Rectal smooth muscle tissue (tissue), 1 donor: ENCODE measurements at regions not wholly inside any gene's neighbourhood (a gene's known extent, or its start where the extent isn't known, plus 50 kb on each side); places are given as distances from the start of the nearest gene placed in this dataset.

Experiments used
- H3K27ac ChIP-seq: one replicate; pipeline ENCODE4 v1.7.0; 2013; ENCODE audit warnings: low read depth, low read length, inconsistent platforms
- H3K27me3 ChIP-seq: one replicate; pipeline ENCODE4 v1.7.0; 2013; ENCODE audit warnings: low read length; ENCODE audit not compliant: control insufficient read depth, insufficient read depth
- H3K36me3 ChIP-seq: one replicate; pipeline ENCODE4 v1.7.0; 2013; ENCODE audit warnings: low read length; ENCODE audit not compliant: control insufficient read depth, insufficient read depth
- H3K4me1 ChIP-seq: one replicate; pipeline ENCODE4 v1.7.0; 2013; ENCODE audit warnings: low read length; ENCODE audit not compliant: control insufficient read depth, insufficient read depth
- H3K4me3 ChIP-seq: one replicate; pipeline ENCODE4 v1.7.0; 2013; ENCODE audit warnings: low read length
- H3K9ac ChIP-seq: one replicate; pipeline ENCODE4 v1.7.0; 2013; ENCODE audit warnings: low read length

DNA sequence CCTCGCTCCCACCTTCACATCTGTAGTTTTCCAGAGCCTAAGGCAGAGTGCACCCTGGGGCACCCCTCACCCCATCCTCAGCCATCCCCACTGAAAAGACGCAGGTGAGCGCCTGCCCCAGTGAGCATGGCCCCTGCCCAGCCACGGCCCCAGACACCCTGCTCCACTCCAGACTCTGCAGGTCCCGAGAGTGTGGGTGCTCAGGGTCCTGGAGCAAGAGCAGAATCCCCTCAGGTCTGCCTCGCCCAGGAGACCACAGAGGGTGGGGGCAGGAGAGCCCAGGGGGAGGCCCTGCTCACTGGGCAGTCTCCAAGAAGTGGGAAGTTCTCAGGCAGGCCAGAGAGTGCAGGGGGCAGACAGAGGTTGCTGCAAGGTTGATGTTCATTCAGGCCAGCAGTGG is 158.6 kb upstream of the PPP1R26 start:
- H3K4me3 ChIP-seq = no peak overlapping the region
- no peaks in the 10 kb centered on the region for H3K27me3 ChIP-seq
- no peaks in the 10 kb centered on the region for H3K4me1 ChIP-seq
- no peak overlapping the region for H3K9ac ChIP-seq
- H3K27ac ChIP-seq = no peak overlapping the region
- no peaks in the 10 kb centered on the region for H3K36me3 ChIP-seq

DNA sequence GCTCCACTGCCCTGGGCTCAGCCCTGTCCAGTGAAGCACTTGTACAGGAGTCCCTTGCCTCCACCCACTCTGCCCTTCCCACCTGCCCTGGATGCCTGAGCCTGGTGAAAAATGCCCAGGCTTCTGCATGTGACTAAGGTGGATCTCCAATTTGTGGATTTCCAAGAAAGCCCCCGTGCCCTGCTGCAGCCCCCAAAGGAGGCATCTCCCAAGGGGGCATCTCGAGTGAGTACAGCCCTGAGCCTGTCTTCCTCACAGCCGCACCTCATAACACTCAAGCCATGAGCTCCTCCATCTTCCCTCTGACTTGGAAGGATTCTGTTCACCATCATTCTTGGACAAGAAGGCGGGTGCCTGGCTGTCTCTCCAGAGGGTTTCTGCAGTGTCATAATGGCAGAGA is 158.0 kb upstream of the PPP1R26 start:
- Histone ChIP-seq H3K9ac (no peak overlapping the region), H3K4me1 (no peaks in the 10 kb centered on the region), H3K27me3 (no peaks in the 10 kb centered on the region)

DNA sequence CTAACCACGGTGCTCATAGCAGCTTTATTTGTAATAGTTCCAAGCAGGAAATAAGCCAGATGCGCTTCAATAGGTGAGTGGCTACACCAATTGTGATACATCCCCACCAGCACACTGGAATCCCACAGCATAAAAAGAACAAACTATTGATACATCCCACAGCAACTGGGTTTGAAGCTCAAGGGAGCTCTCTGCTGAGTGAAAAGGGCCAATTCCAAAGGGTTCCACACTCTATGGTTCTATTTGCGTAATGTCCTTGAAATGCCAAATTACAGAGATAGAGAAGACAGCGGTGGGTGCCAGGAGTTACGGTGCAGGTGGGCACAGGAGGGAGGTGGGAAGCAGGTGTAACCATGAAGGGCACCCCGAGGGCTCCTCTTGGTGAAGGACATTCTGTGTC is 155.3 kb upstream of the PPP1R26 start:
- Histone ChIP-seq H3K27me3 (no peaks in the 10 kb centered on the region), H3K27ac (no peak overlapping the region), H3K36me3 (no peaks in the 10 kb centered on the region), H3K9ac (no peak overlapping the region), H3K4me3 (no peak overlapping the region), H3K4me1 (no peaks in the 10 kb centered on the region)

More for the DNA sequence above, 158.0 kb upstream of the PPP1R26 start:
- H3K36me3 ChIP-seq = no peaks in the 10 kb centered on the region
- no peak overlapping the region for H3K4me3 ChIP-seq
- no peak overlapping the region for H3K27ac ChIP-seq

DNA sequence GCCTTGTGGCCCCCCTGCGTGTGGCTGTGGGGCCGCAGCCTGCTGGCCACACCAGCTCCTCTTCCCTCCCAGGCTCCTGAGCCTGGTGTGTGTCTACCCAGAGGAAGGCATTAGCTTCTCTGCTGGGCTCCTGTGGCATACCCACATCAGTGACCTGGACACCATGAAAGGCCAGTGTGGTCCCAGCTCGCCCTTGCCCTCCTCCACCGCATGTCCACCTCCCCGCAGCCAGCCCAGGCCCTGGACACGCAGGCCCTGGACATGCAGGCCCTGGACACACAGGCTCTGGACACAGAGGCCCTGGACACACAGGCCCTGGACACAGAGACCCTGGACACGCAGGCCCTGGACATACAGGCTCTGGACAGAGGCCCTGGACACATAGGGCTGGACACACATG is 153.4 kb upstream of the PPP1R26 start:
- H3K27me3 ChIP-seq = no peaks in the 10 kb centered on the region
- H3K4me3 ChIP-seq = no peak overlapping the region
- H3K36me3 ChIP-seq = no peaks in the 10 kb centered on the region
- H3K9ac ChIP-seq = no peak overlapping the region
- H3K27ac ChIP-seq = no peak overlapping the region
- H3K4me1 ChIP-seq = no peaks in the 10 kb centered on the region

DNA sequence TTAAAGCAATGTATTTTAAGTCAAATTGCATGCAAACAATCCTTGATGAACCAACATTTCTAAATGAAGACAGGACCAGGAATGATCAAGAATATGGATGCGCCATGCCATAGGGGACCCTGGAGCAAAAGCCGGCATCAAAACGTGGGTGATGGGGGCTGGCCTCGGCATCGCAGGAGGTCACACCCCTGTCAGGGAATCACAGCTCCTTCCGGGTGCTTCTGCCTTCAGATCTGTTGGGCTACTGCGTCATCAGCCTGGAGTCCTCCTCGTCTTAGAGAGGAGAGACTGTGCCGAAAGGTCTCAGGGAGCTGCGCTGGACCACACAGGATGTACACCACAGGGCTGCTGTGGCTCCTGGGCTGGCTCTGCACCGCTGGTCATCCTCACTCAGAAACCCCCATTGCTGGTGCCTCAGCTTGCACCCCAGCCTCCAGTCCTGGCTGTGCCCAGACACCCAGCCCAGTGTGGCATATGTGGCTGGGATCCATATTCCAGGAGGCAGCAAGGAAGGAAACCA is 152.9 kb upstream of the PPP1R26 start:
- no peaks in the 10 kb centered on the region for H3K27me3 ChIP-seq
- no peak overlapping the region for H3K9ac ChIP-seq
- H3K36me3 ChIP-seq = no peaks in the 10 kb centered on the region
- no peak overlapping the region for H3K27ac ChIP-seq
- no peaks in the 10 kb centered on the region for H3K4me1 ChIP-seq
- H3K4me3 ChIP-seq = no peak overlapping the region

DNA sequence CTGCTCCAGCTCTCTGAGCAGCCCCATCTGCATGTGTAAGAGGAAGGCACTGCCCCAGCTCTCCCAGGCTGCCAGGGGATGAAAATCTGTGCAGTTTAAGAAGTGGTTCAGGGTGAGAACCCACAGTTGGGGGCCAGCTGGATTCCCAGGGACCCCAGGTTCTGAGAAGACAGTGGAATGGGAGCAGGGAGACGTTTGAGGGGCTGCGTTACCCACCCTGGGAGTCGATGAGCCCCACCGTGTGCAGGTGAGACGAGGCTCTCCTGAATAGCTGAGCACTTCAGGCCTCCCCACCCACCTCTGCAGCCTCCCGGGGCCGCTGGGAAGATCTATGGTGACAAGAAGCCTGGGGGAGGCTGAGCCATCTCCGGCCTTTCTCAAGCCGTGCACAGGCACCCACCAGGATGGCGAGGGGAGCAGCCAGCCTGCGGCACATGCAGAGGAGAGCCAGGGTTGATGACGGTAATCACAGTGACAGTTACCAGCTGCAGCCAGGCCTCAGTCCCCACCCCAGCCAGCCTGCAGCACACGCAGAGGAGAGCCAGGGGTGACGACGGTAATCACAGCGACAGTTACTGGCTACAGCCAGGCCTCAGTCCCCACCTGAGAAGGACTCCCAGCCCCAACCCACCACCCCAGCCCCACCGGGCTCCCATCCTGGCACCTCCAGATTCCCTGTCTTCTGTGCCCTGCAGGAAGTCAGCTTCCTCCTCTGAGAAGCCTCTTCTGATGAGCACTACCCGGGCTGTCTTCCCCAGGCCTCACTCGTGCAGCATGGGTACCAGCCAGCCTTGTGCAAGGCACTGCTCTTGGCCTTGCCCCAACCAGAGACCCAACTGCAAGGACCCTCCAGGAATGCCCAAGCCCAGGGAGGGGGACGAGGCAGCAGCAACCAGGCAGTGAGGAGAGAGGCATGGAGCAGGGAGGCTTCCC is 150.8 kb upstream of the PPP1R26 start:
- no peaks in the 10 kb centered on the region for H3K4me1 ChIP-seq
- no peak overlapping the region for H3K4me3 ChIP-seq
- no peak overlapping the region for H3K27ac ChIP-seq
- no peak overlapping the region for H3K9ac ChIP-seq
- no peaks in the 10 kb centered on the region for H3K36me3 ChIP-seq
- H3K27me3 ChIP-seq = no peaks in the 10 kb centered on the region

DNA sequence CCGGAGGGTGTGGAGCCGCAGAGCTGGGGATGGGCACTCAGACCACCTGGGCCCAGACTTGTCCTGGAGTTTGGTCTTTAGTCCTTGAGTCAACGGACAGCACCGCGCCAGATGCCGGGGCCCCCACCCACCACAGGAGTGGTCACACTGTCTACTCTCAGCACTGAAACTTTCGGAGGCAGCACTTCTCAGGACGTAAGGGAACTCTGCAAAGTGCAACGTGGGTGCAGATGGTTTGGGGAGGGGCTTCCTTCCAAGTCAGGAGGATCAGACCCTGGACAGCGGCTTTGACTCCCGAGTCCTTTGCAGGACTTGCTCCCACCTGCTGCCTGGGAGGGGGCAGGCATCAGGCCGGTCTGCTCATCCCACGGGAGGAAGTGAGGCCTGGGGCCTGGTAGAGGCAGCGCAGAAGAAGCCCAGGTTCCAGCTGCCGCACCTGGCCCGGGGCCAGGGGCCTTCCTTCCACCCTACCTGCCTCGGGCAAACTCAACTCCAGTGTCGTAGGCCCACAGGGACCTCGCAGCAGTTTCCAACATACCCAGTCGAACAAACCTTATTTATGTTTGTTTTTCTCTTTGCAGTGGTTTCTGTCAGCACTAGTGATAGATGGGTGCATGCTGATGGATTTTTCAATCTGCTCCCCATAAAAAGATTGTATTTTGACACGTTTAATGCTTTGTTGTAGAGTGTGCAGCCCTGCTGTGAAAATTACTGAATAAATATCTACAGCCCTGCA is 149.8 kb upstream of the PPP1R26 start:
- no peaks in the 10 kb centered on the region for H3K36me3 ChIP-seq
- no peaks in the 10 kb centered on the region for H3K27me3 ChIP-seq
- no peaks in the 10 kb centered on the region for H3K4me1 ChIP-seq
- no peak overlapping the region for H3K4me3 ChIP-seq
- H3K9ac ChIP-seq = no peak overlapping the region
- no peak overlapping the region for H3K27ac ChIP-seq

DNA sequence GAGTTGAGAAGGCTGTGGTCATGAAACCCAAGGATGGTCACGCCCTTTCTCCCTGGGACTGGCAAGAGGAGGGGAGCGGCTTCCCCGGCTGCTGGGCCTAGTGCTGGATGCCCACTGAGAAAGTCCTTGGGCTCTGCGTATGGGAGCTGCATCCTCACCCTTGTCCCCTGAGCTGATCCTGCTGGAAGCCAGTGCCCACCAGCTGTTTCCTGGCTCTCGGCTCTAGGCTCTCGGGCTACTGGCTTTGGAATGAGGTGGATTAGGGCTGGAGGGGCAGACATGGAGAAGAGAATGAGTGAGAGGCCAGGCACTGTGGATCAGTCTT is 149.3 kb upstream of the PPP1R26 start:
- Histone ChIP-seq H3K4me1 (no peaks in the 10 kb centered on the region), H3K36me3 (no peaks in the 10 kb centered on the region), H3K4me3 (no peak overlapping the region), H3K27me3 (no peaks in the 10 kb centered on the region), H3K9ac (no peak overlapping the region), H3K27ac (no peak overlapping the region)

DNA sequence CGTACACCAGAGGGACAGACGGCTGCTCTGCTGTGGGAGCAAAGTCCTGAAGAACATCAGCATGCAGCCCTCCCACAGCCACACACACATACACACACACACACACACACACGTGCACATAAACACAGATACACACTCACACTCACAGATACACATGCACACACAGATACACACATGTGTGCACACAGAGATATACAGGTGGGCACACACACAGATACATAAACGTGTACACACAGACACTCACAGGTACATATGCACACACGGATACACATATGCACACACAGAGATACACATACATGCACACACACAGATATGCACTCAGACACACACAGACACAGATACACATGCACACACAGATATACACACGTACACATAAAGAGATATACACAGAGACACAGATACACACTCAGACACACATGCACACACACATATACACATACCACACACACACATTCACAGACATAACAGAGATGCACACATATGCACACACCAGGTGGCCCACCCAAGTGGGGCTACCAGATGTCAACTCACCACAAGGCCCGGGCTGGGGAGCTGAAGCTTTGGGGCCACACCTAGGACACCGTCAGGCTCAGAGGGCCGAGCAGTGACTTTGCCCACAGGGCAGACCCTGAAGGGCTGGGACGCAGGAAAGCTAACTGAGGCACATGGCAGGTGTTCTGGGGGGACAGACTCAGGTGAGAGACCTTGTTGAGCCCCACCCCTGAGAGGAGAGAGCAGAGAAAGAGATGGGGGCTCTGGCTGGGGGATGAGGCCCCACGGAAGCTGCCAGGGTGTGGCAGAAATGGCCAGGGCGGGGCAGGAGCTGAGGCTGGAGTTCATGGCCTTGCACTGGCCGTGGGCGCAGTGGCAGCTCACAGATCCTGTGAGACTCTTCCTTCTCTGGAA is 148.6 kb upstream of the PPP1R26 start:
- no peaks in the 10 kb centered on the region for H3K4me1 ChIP-seq
- no peak overlapping the region for H3K4me3 ChIP-seq
- no peak overlapping the region for H3K27ac ChIP-seq
- H3K27me3 ChIP-seq = no peaks in the 10 kb centered on the region
- H3K9ac ChIP-seq = no peak overlapping the region
- no peaks in the 10 kb centered on the region for H3K36me3 ChIP-seq

DNA sequence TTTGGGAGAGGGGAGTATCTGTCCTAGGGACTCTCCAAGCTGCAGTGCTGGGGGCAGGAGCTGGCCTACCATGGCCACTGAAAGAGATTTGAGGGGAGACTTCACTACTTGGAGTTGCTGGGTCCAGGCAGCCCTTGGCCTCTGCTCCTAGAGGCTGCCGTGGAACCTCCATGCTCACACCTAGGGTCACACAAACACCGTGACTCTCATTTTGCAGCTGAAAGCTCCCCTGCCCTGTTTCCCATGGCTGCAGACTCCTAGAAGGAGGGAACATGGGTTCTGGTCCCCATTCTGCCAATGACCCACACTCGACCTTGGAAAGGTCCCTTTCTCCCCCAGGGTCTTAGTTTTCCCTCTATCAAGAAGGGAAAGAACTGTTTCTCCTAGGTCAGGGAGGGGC is 147.1 kb upstream of the PPP1R26 start:
- Histone ChIP-seq H3K27ac (no peak overlapping the region), H3K27me3 (no peaks in the 10 kb centered on the region), H3K9ac (no peak overlapping the region), H3K4me3 (no peak overlapping the region), H3K36me3 (no peaks in the 10 kb centered on the region), H3K4me1 (no peaks in the 10 kb centered on the region)

DNA sequence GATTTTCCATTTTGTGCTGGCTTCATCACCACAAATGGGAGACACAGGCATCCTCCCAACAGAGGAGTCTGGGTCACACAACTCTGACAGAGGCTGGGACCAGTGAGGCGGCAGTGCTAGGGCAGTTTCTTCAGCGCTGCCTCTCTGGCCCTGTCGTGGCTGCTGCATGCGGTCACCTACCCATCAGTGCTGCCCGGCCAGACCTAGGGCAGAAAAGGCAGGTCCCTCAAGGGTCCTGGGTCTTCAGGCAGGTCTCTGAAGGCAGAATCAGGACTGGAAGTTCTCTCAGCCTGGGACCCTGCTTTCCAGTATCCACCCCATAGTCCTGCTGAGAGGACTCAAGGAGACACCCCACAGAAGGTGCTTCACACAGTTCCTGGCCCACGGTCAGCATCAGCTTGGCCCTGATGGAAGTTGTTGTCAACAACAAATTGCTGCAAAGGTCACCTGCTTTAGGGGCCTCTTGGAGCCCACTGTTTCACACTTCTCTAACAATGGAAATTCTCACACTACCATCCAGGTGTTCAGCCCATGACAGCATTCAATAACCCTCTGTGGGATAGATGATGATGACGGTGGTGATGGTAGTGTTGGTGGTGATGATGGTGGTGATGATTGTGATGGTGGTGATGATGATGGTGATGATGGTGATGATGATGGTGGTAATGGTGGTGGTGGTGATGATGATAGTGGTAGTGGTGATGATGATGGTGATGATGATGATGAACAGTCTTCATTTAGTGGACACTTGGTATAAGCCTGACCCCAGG is 146.4 kb upstream of the PPP1R26 start:
- no peak overlapping the region for H3K27ac ChIP-seq

More for the DNA sequence above, 146.4 kb upstream of the PPP1R26 start:
- Histone ChIP-seq H3K27me3 (no peaks in the 10 kb centered on the region), H3K36me3 (no peaks in the 10 kb centered on the region), H3K9ac (no peak overlapping the region), H3K4me1 (no peaks in the 10 kb centered on the region), H3K4me3 (no peak overlapping the region)
